HG02840 (cell line): ENCODE measurements at regions not wholly inside any gene's neighbourhood (a gene's known extent, or its start where the extent isn't known, plus 50 kb on each side); places are given as distances from the start of the nearest gene placed in this dataset.

Experiments
- ATAC-seq: cut with Tn5 transposase; IDR thresholded peaks from one replicate; pipeline ENCODE4 v1.9.1; 2021; ENCODE audit warnings: mild to moderate bottlenecking, moderate library complexity, moderate number of reproducible peaks; ENCODE audit not compliant: unreplicated experiment, low FRiP score

GRCh38 chr9:115169003-115169402 lies 51.0 kb upstream of the TNC start:
- no peak for ATAC-seq

- ATAC-seq, result no peak
These were observed 52.6 kb upstream of the TNC start for GRCh38 chr9:115170358-115171073.

GRCh38 chr9:115171921-115172388 lies 54.0 kb upstream of the TNC start:
- ATAC-seq, result no peak

GRCh38 chr9:115182264-115182663 lies 64.3 kb upstream of the TNC start:
- ATAC-seq, result no peak

GRCh38 chr9:115183436-115183835 lies 65.5 kb upstream of the TNC start:
- no peak for ATAC-seq

- ATAC-seq, result no peak
These were observed 71.7 kb upstream of the TNC start for GRCh38 chr9:115189686-115190085.

- ATAC-seq, result no peak
These were observed 73.7 kb upstream of the TNC start for GRCh38 chr9:115191667-115192066.

- ATAC-seq, result no peak
These were observed 74.3 kb upstream of the TNC start for GRCh38 chr9:115192280-115192679.

- no peak for ATAC-seq
These were observed 75.0 kb upstream of the TNC start for GRCh38 chr9:115192835-115193525.

- no peak for ATAC-seq
These were observed 75.8 kb upstream of the TNC start for GRCh38 chr9:115193777-115194176.

- ATAC-seq, result no peak
These were observed 76.3 kb upstream of the TNC start for GRCh38 chr9:115194216-115194615.

- no peak for ATAC-seq
These were observed 78.0 kb upstream of the TNC start for GRCh38 chr9:115195912-115196311.

- no peak for ATAC-seq
These were observed 79.0 kb upstream of the TNC start for GRCh38 chr9:115196919-115197318.

GRCh38 chr9:115198001-115198400 lies 80.0 kb upstream of the TNC start:
- no peak for ATAC-seq

GRCh38 chr9:115200711-115201505 lies 83.0 kb upstream of the TNC start:
- ATAC-seq, result no peak

GRCh38 chr9:115202181-115202580 lies 84.2 kb upstream of the TNC start:
- ATAC-seq, result no peak

GRCh38 chr9:115202960-115203751 lies 85.2 kb upstream of the TNC start:
- ATAC-seq, result no peak

- ATAC-seq, result no peak
These were observed 87.0 kb upstream of the TNC start for GRCh38 chr9:115204904-115205453.

GRCh38 chr9:115207003-115207836 lies 89.3 kb upstream of the TNC start:
- no peak for ATAC-seq
